WTC11 (cell line): ENCODE measurements at regions not wholly inside any gene's neighbourhood (a gene's known extent, or its start where the extent isn't known, plus 50 kb on each side); places are given as distances from the start of the nearest gene placed in this dataset.

ENCODE experiments used
- ATF1 ChIP-seq: sonication (generic); formaldehyde crosslinking; IDR thresholded peaks from 2 replicates; pipeline ENCODE4 v1.8.1; 2023; ENCODE audit warnings: mild to moderate bottlenecking, moderate library complexity, missing genetic modification reagents
- CREB1 ChIP-seq: sonication (generic); formaldehyde crosslinking; IDR thresholded peaks from 2 replicates; pipeline ENCODE4 v1.8.0; 2023; ENCODE audit warnings: mild to moderate bottlenecking, missing genetic modification reagents
- ESRRA ChIP-seq: sonication (generic); formaldehyde crosslinking; IDR thresholded peaks from 2 replicates; pipeline ENCODE4 v1.8.1; 2022; ENCODE audit warnings: mild to moderate bottlenecking, missing genetic modification reagents, borderline replicate concordance
- NR2C2 ChIP-seq: sonication (generic); formaldehyde crosslinking; IDR thresholded peaks from 2 replicates; pipeline ENCODE4 v1.8.0; 2022; ENCODE audit warnings: mild to moderate bottlenecking, missing genetic modification reagents
- SMAD4 ChIP-seq: sonication (generic); formaldehyde crosslinking; IDR thresholded peaks from 2 replicates; pipeline ENCODE4 v1.8.0; 2022; ENCODE audit warnings: mild to moderate bottlenecking, missing genetic modification reagents
- SOX15 ChIP-seq: fragments of 250-450 bp; sonication (Bioruptor Pico); IDR thresholded peaks from 2 replicates; pipeline ENCODE4 v1.9.0; 2021; ENCODE audit warnings: mild to moderate bottlenecking
- TF ChIP-seq, protein P1 (sequence below): fragments of 200-600 bp; IDR thresholded peaks from 2 replicates; pipeline ENCODE4 v1.8.0; 2022; ENCODE audit warnings: antibody characterized with exemption
- TF ChIP-seq, protein P2 (sequence below): sonication (generic); formaldehyde crosslinking; IDR thresholded peaks from 2 replicates; pipeline ENCODE4 v1.8.1; 2023; ENCODE audit warnings: mild to moderate bottlenecking, moderate library complexity, missing genetic modification reagents
- TF ChIP-seq, protein P3 (sequence below): sonication (generic); formaldehyde crosslinking; IDR thresholded peaks from 2 replicates; pipeline ENCODE4 v1.8.0; 2022; ENCODE audit warnings: mild to moderate bottlenecking, missing genetic modification reagents

DNA sequence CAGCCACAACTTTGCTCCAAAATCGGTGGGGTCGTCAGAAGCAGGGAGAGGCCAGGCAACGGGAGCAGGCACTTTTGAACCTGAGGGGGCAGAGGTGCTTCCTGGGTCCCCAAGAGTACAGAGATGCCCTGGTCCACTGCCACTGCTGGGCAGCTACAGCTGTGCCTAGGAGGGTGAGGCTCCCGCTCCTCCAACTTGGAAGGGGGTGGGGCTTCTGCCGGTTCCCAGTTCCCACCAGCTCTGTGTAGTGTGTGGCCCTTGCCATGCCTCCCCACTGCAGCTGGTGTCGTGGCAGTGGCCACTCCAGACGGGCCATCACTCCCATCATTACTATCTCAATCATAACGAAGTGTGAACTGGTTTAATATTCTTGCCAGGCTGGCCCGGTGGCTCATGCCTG is 1496.3 kb downstream of the PCDH7 start:
- TF ChIP-seq CREB1 (CRISPR knock-in tag) (no peak), SOX15 (CRISPR knock-in tag) (no peak), SMAD4 (CRISPR knock-in tag) (no peak), NR2C2 (CRISPR knock-in tag) (no peak), ESRRA (CRISPR knock-in tag) (no peak), ATF1 (no peak)
- TF ChIP-seq, protein P1, sequence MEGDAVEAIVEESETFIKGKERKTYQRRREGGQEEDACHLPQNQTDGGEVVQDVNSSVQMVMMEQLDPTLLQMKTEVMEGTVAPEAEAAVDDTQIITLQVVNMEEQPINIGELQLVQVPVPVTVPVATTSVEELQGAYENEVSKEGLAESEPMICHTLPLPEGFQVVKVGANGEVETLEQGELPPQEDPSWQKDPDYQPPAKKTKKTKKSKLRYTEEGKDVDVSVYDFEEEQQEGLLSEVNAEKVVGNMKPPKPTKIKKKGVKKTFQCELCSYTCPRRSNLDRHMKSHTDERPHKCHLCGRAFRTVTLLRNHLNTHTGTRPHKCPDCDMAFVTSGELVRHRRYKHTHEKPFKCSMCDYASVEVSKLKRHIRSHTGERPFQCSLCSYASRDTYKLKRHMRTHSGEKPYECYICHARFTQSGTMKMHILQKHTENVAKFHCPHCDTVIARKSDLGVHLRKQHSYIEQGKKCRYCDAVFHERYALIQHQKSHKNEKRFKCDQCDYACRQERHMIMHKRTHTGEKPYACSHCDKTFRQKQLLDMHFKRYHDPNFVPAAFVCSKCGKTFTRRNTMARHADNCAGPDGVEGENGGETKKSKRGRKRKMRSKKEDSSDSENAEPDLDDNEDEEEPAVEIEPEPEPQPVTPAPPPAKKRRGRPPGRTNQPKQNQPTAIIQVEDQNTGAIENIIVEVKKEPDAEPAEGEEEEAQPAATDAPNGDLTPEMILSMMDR, result no peak
- TF ChIP-seq, protein P2, sequence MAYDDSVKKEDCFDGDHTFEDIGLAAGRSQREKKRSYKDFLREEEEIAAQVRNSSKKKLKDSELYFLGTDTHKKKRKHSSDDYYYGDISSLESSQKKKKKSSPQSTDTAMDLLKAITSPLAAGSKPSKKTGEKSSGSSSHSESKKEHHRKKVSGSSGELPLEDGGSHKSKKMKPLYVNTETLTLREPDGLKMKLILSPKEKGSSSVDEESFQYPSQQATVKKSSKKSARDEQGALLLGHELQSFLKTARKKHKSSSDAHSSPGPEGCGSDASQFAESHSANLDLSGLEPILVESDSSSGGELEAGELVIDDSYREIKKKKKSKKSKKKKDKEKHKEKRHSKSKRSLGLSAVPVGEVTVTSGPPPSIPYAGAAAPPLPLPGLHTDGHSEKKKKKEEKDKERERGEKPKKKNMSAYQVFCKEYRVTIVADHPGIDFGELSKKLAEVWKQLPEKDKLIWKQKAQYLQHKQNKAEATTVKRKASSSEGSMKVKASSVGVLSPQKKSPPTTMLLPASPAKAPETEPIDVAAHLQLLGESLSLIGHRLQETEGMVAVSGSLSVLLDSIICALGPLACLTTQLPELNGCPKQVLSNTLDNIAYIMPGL (CRISPR knock-in tag), result no peak
- TF ChIP-seq, protein P3, sequence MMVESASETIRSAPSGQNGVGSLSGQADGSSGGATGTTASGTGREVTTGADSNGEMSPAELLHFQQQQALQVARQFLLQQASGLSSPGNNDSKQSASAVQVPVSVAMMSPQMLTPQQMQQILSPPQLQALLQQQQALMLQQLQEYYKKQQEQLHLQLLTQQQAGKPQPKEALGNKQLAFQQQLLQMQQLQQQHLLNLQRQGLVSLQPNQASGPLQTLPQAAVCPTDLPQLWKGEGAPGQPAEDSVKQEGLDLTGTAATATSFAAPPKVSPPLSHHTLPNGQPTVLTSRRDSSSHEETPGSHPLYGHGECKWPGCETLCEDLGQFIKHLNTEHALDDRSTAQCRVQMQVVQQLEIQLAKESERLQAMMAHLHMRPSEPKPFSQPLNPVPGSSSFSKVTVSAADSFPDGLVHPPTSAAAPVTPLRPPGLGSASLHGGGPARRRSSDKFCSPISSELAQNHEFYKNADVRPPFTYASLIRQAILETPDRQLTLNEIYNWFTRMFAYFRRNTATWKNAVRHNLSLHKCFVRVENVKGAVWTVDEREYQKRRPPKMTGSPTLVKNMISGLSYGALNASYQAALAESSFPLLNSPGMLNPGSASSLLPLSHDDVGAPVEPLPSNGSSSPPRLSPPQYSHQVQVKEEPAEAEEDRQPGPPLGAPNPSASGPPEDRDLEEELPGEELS (CRISPR knock-in tag), result no peak
